HEK293T (cell line): ENCODE measurements at regions not wholly inside any gene's neighbourhood (a gene's known extent, or its start where the extent isn't known, plus 50 kb on each side); places are given as distances from the start of the nearest gene placed in this dataset.

Source experiments
- CTCF ChIA-PET: fragments of 350-600 bp; formaldehyde crosslinking; extraction: SDS; loops from one replicate; lab custom pipeline; 2021; ENCODE audit warnings: antibody characterized with exemption, inconsistent platforms; lab: Yijun Ruan, JAX
- POLR2A ChIA-PET: fragments of 350-600 bp; formaldehyde crosslinking; extraction: SDS; loops from one replicate; lab custom pipeline; 2020; ENCODE audit warnings: antibody characterized with exemption, inconsistent platforms; lab: Yijun Ruan, JAX
- DNase-seq: peaks from one replicate; pipeline ENCODE4 v3.0.0; 2012; ENCODE audit warnings: mixed read lengths; ENCODE audit errors: extremely low spot score
- ARNT ChIP-seq: fragments of 450-650 bp; IDR thresholded peaks from 2 replicates; pipeline ENCODE4 v1.6.1; 2017; ENCODE audit warnings: mild to moderate bottlenecking
- BHLHE40 ChIP-seq: fragments of 450-650 bp; IDR thresholded peaks from 2 replicates; pipeline ENCODE4 v1.6.1; 2016; ENCODE audit warnings: mild to moderate bottlenecking, moderate library complexity, borderline replicate concordance
- CTBP1 ChIP-seq: fragments of 450-650 bp; IDR thresholded peaks from 2 replicates; pipeline ENCODE4 v1.6.1; 2016; ENCODE audit warnings: borderline replicate concordance
- ELF4 ChIP-seq: fragments of 450-650 bp; IDR thresholded peaks from 2 replicates; pipeline ENCODE4 v1.6.1; 2017; ENCODE audit warnings: antibody characterized with exemption
- FOXA1 ChIP-seq: fragments of 450-650 bp; IDR thresholded peaks from 2 replicates; pipeline ENCODE4 v1.6.1; 2016; ENCODE audit warnings: mild to moderate bottlenecking
- FOXK2 ChIP-seq: fragments of 450-650 bp; IDR thresholded peaks from 2 replicates; pipeline ENCODE4 v1.6.1; 2016; ENCODE audit warnings: mild to moderate bottlenecking
- FOXM1 ChIP-seq: fragments of 450-650 bp; IDR thresholded peaks from 2 replicates; pipeline ENCODE4 v1.6.1; 2017; ENCODE audit warnings: mild to moderate bottlenecking, borderline replicate concordance
- HDGF ChIP-seq: fragments of 450-650 bp; IDR thresholded peaks from 2 replicates; pipeline ENCODE4 v1.6.1; 2017; ENCODE audit warnings: antibody characterized with exemption, borderline replicate concordance
- L3MBTL2 ChIP-seq: fragments of 450-650 bp; conservative IDR thresholded peaks from 2 replicates; pipeline ENCODE4 v1.6.1; 2016; ENCODE audit warnings: mild to moderate bottlenecking
- LEF1 ChIP-seq: fragments of 450-650 bp; IDR thresholded peaks from 2 replicates; pipeline ENCODE4 v1.6.1; 2017; ENCODE audit warnings: mild to moderate bottlenecking, borderline replicate concordance
- NFRKB ChIP-seq: fragments of 450-650 bp; IDR thresholded peaks from 2 replicates; pipeline ENCODE4 v1.6.1; 2016; ENCODE audit warnings: mild to moderate bottlenecking, moderate library complexity
- PKNOX1 ChIP-seq: fragments of 450-650 bp; IDR thresholded peaks from 2 replicates; pipeline ENCODE4 v1.6.1; 2016
- SP1 ChIP-seq: fragments of 450-650 bp; IDR thresholded peaks from 2 replicates; pipeline ENCODE4 v1.6.1; 2017
- SUZ12 ChIP-seq: fragments of 450-650 bp; IDR thresholded peaks from 2 replicates; pipeline ENCODE4 v1.6.1; 2016; ENCODE audit warnings: mild to moderate bottlenecking
- TARDBP ChIP-seq: fragments of 450-650 bp; IDR thresholded peaks from 2 replicates; pipeline ENCODE4 v1.6.1; 2016
- ZNF384 ChIP-seq: fragments of 450-650 bp; IDR thresholded peaks from 2 replicates; pipeline ENCODE4 v1.6.1; 2016

GRCh38 chr2:226649201-226649600 lies 150.4 kb downstream of the IRS1 start:
- ChIA-PET POLR2A (no interaction called here), CTCF (no interaction called here)
- DNase-seq, result no peak
- TF ChIP-seq FOXK2 (no peak), FOXM1 (no peak), ELF4 (no peak), NFRKB (no peak), HDGF (no peak), SP1 (no peak), TARDBP (no peak), LEF1 (no peak), BHLHE40 (no peak), SUZ12 (no peak), PKNOX1 (no peak), ARNT (no peak), ZNF384 (no peak), L3MBTL2 (no peak), CTBP1 (no peak), FOXA1 (no peak)

GRCh38 chr2:226647621-226648518 lies 151.8 kb downstream of the IRS1 start:
- no peak for DNase-seq
- POLR2A ChIA-PET, result no interaction called here
- TF ChIP-seq PKNOX1, result no peak
- TF ChIP-seq ARNT, result no peak
- TF ChIP-seq CTBP1, result no peak
- TF ChIP-seq FOXM1, result no peak
- no peak for TF ChIP-seq TARDBP
- TF ChIP-seq ZNF384, result no peak
- TF ChIP-seq FOXA1, result no peak
- no peak for TF ChIP-seq FOXK2
- TF ChIP-seq BHLHE40, result no peak
- no peak for TF ChIP-seq SUZ12
- TF ChIP-seq SP1, result no peak
- no peak for TF ChIP-seq HDGF
- TF ChIP-seq L3MBTL2, result no peak
- TF ChIP-seq LEF1, result no peak
- TF ChIP-seq ELF4, result no peak
- CTCF ChIA-PET, result no interaction called here

GRCh38 chr2:226644399-226644865 lies 155.2 kb downstream of the IRS1 start:
- no peak for TF ChIP-seq ELF4
- no peak for TF ChIP-seq ARNT
- no peak for TF ChIP-seq BHLHE40
- TF ChIP-seq HDGF, result no peak
- no peak for TF ChIP-seq FOXM1
- TF ChIP-seq ZNF384, result no peak
- TF ChIP-seq NFRKB, result no peak
- TF ChIP-seq FOXK2, result no peak
- no peak for TF ChIP-seq LEF1
- TF ChIP-seq FOXA1, result no peak
- TF ChIP-seq PKNOX1, result no peak
- no peak for TF ChIP-seq CTBP1
- no peak for TF ChIP-seq SUZ12
- no peak for TF ChIP-seq TARDBP
- TF ChIP-seq SP1, result no peak
- no peak for TF ChIP-seq L3MBTL2
- ChIA-PET CTCF (no interaction called here), POLR2A (no interaction called here)
- no peak for DNase-seq

GRCh38 chr2:226643946-226644282 lies 155.7 kb downstream of the IRS1 start:
- POLR2A ChIA-PET, result no interaction called here
- DNase-seq, result no peak
- TF ChIP-seq FOXA1, result no peak
- CTCF ChIA-PET, result no interaction called here

- TF ChIP-seq FOXK2 (no peak), PKNOX1 (no peak), SP1 (no peak), FOXA1 (no peak), LEF1 (no peak), SUZ12 (no peak), ARNT (no peak), L3MBTL2 (no peak), ZNF384 (no peak), FOXM1 (no peak)
- CTCF ChIA-PET, result no interaction called here
- POLR2A ChIA-PET, result no interaction called here
- no peak for DNase-seq
Measured at GRCh38 chr2:226643030-226643945, 156.3 kb downstream of the IRS1 start.
